ENCODE measurements at regions not wholly inside any gene's neighbourhood (a gene's known extent, or its start where the extent isn't known, plus 50 kb on each side); places are given as distances from the start of the nearest gene placed in this dataset.
"Not testable (repeated sequence)": the region's sequence is repeated elsewhere in the genome, so short reads cannot be mapped to it uniquely, and the experiment has no call there.

DNA sequence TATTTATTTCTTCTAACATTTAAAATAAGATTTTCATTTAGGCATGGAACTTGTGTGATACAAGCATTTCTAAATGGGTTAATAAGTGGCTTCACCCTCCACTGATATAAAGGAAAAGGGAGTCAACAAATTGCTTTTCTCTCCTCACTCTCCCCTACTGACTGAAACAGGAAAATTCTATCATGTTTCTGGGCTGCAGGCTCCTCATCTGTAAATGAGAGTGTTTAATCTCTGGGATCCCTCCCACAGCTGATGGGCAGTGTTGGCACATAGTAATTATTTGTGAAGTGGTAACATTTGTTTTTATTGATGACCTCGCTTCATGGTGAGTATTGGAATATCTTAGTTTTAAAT is 69.8 kb upstream of the WARS2 start:
- H3K27ac Mint-ChIP-seq = no peak overlapping the region
- TF ChIP-seq, protein P1, sequence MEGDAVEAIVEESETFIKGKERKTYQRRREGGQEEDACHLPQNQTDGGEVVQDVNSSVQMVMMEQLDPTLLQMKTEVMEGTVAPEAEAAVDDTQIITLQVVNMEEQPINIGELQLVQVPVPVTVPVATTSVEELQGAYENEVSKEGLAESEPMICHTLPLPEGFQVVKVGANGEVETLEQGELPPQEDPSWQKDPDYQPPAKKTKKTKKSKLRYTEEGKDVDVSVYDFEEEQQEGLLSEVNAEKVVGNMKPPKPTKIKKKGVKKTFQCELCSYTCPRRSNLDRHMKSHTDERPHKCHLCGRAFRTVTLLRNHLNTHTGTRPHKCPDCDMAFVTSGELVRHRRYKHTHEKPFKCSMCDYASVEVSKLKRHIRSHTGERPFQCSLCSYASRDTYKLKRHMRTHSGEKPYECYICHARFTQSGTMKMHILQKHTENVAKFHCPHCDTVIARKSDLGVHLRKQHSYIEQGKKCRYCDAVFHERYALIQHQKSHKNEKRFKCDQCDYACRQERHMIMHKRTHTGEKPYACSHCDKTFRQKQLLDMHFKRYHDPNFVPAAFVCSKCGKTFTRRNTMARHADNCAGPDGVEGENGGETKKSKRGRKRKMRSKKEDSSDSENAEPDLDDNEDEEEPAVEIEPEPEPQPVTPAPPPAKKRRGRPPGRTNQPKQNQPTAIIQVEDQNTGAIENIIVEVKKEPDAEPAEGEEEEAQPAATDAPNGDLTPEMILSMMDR (IDR thresholded peaks at IDR 0.05) = no peak
- no peak overlapping the region for H3K4me3 Mint-ChIP-seq
- ATAC-seq (ENCODE audit: low read depth) = no peak
- H3K36me3 Mint-ChIP-seq (ENCODE audit: low read depth) = peaks cover 24% of the 10 kb centered on the region
- peaks cover 7% of the 10 kb centered on the region for H3K9me3 Mint-ChIP-seq
- POLR2A ChIA-PET = no interaction called here
- CTCF ChIA-PET = no interaction called here
- H3K27me3 Mint-ChIP-seq = no peaks in the 10 kb centered on the region
- DNase-seq = no peak
- H3K4me1 Mint-ChIP-seq = no peaks in the 10 kb centered on the region
- intact Hi-C loops (cut with micrococcal nuclease) = no loop called here

DNA sequence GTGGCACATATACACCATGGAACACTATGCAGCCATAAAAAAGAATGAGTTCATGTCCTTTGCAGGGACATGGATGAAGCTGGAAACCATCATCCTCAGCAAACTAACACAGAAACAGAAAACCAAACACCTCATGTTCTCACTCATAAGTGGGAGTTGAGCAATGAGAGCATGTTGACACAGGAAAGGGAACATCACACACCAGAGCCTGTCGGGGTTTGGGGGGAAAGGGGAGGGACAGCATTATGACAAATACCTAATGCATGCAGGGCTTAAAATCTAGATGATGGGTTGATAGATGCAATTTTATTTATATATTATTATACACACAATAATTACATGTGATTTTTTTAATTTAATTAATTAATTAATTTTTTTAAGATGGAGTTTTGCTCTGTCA is 72.8 kb upstream of the WARS2 start:
- H3K4me1 Mint-ChIP-seq; intact Hi-C loops (cut with micrococcal nuclease); H3K27ac Mint-ChIP-seq; ATAC-seq (ENCODE audit: low read depth); H3K9me3 Mint-ChIP-seq; CTCF ChIA-PET; H3K27me3 Mint-ChIP-seq; H3K4me3 Mint-ChIP-seq; POLR2A ChIA-PET; DNase-seq: not testable (repeated sequence)
- peaks cover 24% of the 10 kb centered on the region for H3K36me3 Mint-ChIP-seq (ENCODE audit: low read depth)

DNA sequence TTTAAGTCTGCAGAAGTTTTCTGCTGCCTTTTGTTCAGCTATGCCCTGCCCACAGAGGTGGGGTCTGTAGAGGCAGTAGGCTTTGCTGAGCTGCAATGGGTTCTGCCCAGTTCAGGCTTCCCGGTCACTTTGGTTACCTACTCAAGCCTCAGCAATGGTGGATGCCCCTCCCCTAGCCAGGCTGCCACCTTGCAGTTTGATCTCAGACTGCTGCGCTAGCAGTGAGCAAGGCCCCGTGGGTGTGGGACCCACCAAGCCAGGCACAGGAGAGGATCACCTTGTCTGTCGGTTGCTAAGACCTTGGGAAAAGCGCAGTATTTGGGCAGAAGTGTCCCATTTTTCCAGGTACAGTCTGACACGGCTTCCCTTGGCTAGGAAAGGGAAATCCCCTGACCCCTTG is 74.5 kb upstream of the WARS2 start:
- H3K36me3 Mint-ChIP-seq (ENCODE audit: low read depth) = peaks cover 27% of the 10 kb centered on the region
- H3K4me1 Mint-ChIP-seq; intact Hi-C loops (cut with micrococcal nuclease); CTCF ChIA-PET; POLR2A ChIA-PET; H3K27me3 Mint-ChIP-seq; H3K9me3 Mint-ChIP-seq; ATAC-seq (ENCODE audit: low read depth); H3K4me3 Mint-ChIP-seq; DNase-seq; H3K27ac Mint-ChIP-seq: not testable (repeated sequence)

DNA sequence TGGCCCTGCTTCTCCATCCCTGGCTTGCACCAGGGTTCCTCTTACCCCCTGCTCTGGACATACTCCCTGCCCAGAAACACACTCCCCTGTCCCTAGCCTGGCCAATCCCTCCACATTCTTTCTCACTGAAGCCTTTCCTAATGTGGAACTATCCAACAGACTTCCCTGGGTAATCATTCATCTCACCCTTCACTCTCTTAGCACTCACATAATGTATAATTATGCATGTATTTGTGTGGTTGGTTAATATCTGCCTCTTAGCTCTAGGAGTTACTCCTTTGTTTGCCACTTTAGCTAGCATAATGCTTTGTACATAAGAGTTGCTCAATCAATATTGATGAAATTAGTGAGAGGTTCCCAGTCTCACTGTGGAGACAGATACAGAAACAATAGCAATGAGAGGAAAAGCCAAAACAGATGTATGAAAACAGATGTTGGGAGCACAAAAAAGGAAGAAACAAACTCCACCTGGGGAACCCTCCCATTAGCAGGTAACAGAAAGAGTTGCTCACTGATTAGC is 76.9 kb upstream of the WARS2 start:
- TF ChIP-seq, protein P1 (IDR thresholded peaks at IDR 0.05) = no peak
- DNase-seq = no peak
- CTCF ChIA-PET = no interaction called here
- Mint-ChIP-seq H3K4me3 (no peak overlapping the region), H3K27me3 (no peaks in the 10 kb centered on the region), H3K4me1 (peaks cover 2% of the 10 kb centered on the region), H3K36me3 (ENCODE audit: low read depth) (peaks cover 23% of the 10 kb centered on the region), H3K27ac (no peak overlapping the region), H3K9me3 (peaks cover 8% of the 10 kb centered on the region)
- ATAC-seq (ENCODE audit: low read depth) = no peak
- intact Hi-C loops (cut with micrococcal nuclease) = no loop called here
- POLR2A ChIA-PET = no interaction called here

DNA sequence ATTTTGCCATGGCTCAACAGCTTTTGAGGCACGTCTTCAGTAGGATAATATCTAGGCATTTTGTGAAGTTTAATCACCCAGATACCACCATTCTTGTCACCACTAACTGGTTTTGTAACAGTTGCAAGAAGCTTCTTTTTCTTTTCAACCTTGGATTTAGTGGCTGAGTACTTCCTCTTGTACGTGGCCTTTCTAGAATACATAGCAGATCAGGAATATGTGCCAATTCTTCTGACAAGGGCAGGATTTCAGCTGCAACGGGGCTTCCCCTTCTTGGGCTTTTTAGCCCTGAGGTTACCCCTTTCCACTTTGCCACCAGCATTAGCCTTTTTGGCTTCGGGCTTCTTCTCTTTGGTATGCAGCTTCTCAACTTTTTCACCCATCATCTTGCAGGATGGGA is 79.3 kb upstream of the WARS2 start:
- no peak for ATAC-seq (ENCODE audit: low read depth)
- CTCF ChIA-PET = no interaction called here
- H3K27me3 Mint-ChIP-seq = no peaks in the 10 kb centered on the region
- intact Hi-C loops (cut with micrococcal nuclease) = no loop called here
- H3K27ac Mint-ChIP-seq = no peak overlapping the region
- peaks cover 26% of the 10 kb centered on the region for H3K36me3 Mint-ChIP-seq (ENCODE audit: low read depth)
- H3K4me3 Mint-ChIP-seq = no peak overlapping the region
- DNase-seq = no peak
- peaks cover 2% of the 10 kb centered on the region for H3K9me3 Mint-ChIP-seq
- TF ChIP-seq, protein P1 (IDR thresholded peaks at IDR 0.05) = no peak
- POLR2A ChIA-PET = no interaction called here
- peaks cover 3% of the 10 kb centered on the region for H3K4me1 Mint-ChIP-seq

DNA sequence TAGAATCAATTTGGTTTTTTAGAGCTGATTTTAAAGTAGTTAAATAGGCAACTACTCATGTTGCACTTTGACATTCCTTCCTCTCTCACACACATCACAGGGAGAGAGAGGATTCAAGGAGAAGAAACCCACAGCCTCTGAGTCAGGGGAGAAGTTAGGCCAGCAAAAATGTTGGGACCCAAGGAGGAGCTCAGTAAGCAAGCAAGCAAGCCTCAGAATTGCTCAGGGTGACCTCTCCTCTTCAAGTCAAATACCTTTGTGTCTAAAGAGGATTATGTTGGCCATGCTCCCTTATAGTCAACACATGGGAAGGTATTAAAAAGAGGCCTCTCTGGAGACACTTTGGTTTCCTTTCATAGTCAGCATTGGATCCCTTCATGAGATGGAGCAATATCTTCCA is 80.5 kb upstream of the WARS2 start:
- POLR2A ChIA-PET = no interaction called here
- TF ChIP-seq, protein P1 (IDR thresholded peaks at IDR 0.05) = no peak

More for the DNA sequence above, 80.5 kb upstream of the WARS2 start:
- Mint-ChIP-seq H3K9me3 (peaks cover 2% of the 10 kb centered on the region), H3K36me3 (ENCODE audit: low read depth) (peaks cover 26% of the 10 kb centered on the region), H3K4me1 (peaks cover 3% of the 10 kb centered on the region), H3K27ac (no peak overlapping the region), H3K4me3 (no peak overlapping the region), H3K27me3 (no peaks in the 10 kb centered on the region)
- DNase-seq (no peak), ATAC-seq (ENCODE audit: low read depth) (no peak)
- CTCF ChIA-PET = no interaction called here
- intact Hi-C loops (cut with micrococcal nuclease) = no loop called here
